Activated CD4-positive, alpha-beta T cell treated with anti-CD3 and anti-CD28 coated beads for 36 hours (primary cell): ENCODE measurements at regions not wholly inside any gene's neighbourhood (a gene's known extent, or its start where the extent isn't known, plus 50 kb on each side); places are given as distances from the start of the nearest gene placed in this dataset.
"Not testable (repeated sequence)": the region's sequence is repeated elsewhere in the genome, so short reads cannot be mapped to it uniquely, and the experiment has no call there.

Experiments used
- ATAC-seq: fragments of 200-7000 bp; cut with Tn5 transposase; one replicate; pipeline ENCODE4 v1.10.0; 2021; ENCODE audit warnings: mild to moderate bottlenecking, moderate library complexity
- CTCF ChIA-PET: fragments of 350-600 bp; sonication (Branson Sonifier 250); formaldehyde crosslinking; loops from one replicate; lab custom pipeline; 2021; ENCODE audit warnings: antibody characterized with exemption; lab: Charles Lee
- POLR2A ChIA-PET: fragments of 350-600 bp; sonication (Branson Sonifier 250); formaldehyde crosslinking; loops from one replicate; lab custom pipeline; 2021; ENCODE audit warnings: antibody characterized with exemption, inconsistent platforms; lab: Charles Lee
- DNase-seq: peaks from one replicate; pipeline ENCODE4 v3.0.0-alpha.2; 2020
- H3K27ac Mint-ChIP-seq: one replicate; pipeline ENCODE4 v1.8.0; 2021; ENCODE audit warnings: mixed read lengths
- H3K27me3 Mint-ChIP-seq: one replicate; pipeline ENCODE4 v1.8.0; 2021; ENCODE audit warnings: mixed read lengths
- H3K36me3 Mint-ChIP-seq: one replicate; pipeline ENCODE4 v1.8.0; 2021; ENCODE audit warnings: low read depth, mixed read lengths
- H3K4me1 Mint-ChIP-seq: one replicate; pipeline ENCODE4 v1.8.0; 2021; ENCODE audit warnings: mixed read lengths
- H3K4me3 Mint-ChIP-seq: one replicate; pipeline ENCODE4 v1.8.0; 2021; ENCODE audit warnings: mild to moderate bottlenecking, moderate library complexity, mixed read lengths
- H3K9me3 Mint-ChIP-seq: one replicate; pipeline ENCODE4 v1.8.0; 2021; ENCODE audit warnings: low read depth, mixed read lengths
- intact Hi-C, 2 experiments: fragments of 100-400 bp; cut with DNase I in 1 of 2; cut with micrococcal nuclease in 1 of 2; formaldehyde crosslinking; loops; one replicate each; pipeline versions ENCODE4 v1.14.2 to v1.15.1; 2022 to 2024; cut with DNase I, micrococcal nuclease

GRCh38 chr5:160494451-160494850 is 72.8 kb downstream of the PTTG1 start:
- Mint-ChIP-seq H3K27me3 (no peaks in the 10 kb centered on the region), H3K4me3 (no peak overlapping the region), H3K4me1 (peaks cover 31% of the 10 kb centered on the region), H3K9me3 (no peaks in the 10 kb centered on the region), H3K36me3 (peaks cover 8% of the 10 kb centered on the region), H3K27ac (peak overlapping the region; percentile 2)
- DNase-seq (no peak), ATAC-seq (no peak)
- CTCF ChIA-PET = interaction anchor here (0.7 to 1.9 kb wide), 4 partner anchors 12 to 55 kb away, joined by 4 to 10 read pairs (median 4); no protein-coding TSS in a partner anchor
- intact Hi-C loops = loop anchor here in 1 of 2 experiments (1.0 kb wide), 1 partner anchor 26 kb away; no protein-coding TSS in a partner anchor
- POLR2A ChIA-PET = no interaction called here

- POLR2A ChIA-PET = no interaction called here
- Mint-ChIP-seq H3K27me3 (no peaks in the 10 kb centered on the region), H3K27ac (peak overlapping the region; percentile 70), H3K4me3 (no peak overlapping the region), H3K36me3 (peaks cover 4% of the 10 kb centered on the region), H3K4me1 (peaks cover 31% of the 10 kb centered on the region), H3K9me3 (no peaks in the 10 kb centered on the region)
- ATAC-seq = peak; percentile 71
- intact Hi-C loops = no loop called here
- DNase-seq = peak; percentile 32
- CTCF ChIA-PET = no interaction called here
Measured at GRCh38 chr5:160496334-160496733, 74.7 kb downstream of the PTTG1 start.

GRCh38 chr5:160496784-160497183 is 75.1 kb downstream of the PTTG1 start:
- H3K4me3 Mint-ChIP-seq = no peak overlapping the region
- H3K9me3 Mint-ChIP-seq = no peaks in the 10 kb centered on the region
- ChIA-PET CTCF (no interaction called here), POLR2A (no interaction called here)
- peak; percentile 35 for DNase-seq
- intact Hi-C loops = no loop called here
- peak; percentile 76 for ATAC-seq
- peaks cover 4% of the 10 kb centered on the region for H3K36me3 Mint-ChIP-seq
- H3K27me3 Mint-ChIP-seq = no peaks in the 10 kb centered on the region
- peak overlapping the region; percentile 70 for H3K27ac Mint-ChIP-seq
- peaks cover 31% of the 10 kb centered on the region for H3K4me1 Mint-ChIP-seq

GRCh38 chr5:160497878-160498277 is 76.2 kb downstream of the PTTG1 start:
- H3K4me1 Mint-ChIP-seq = peaks cover 31% of the 10 kb centered on the region
- H3K4me3 Mint-ChIP-seq = no peak overlapping the region
- DNase-seq (no peak), ATAC-seq (no peak)
- CTCF ChIA-PET = interaction anchor here (0.6 to 2.7 kb wide), 5 partner anchors 9 to 307 kb away, joined by 3 to 17 read pairs (median 3); no protein-coding TSS in a partner anchor
- POLR2A ChIA-PET = no interaction called here
- H3K27ac Mint-ChIP-seq = no peak overlapping the region
- intact Hi-C loops = no loop called here
- H3K36me3 Mint-ChIP-seq = no peaks in the 10 kb centered on the region
- H3K9me3 Mint-ChIP-seq = no peaks in the 10 kb centered on the region
- no peaks in the 10 kb centered on the region for H3K27me3 Mint-ChIP-seq

GRCh38 chr5:160498441-160499043 is 76.9 kb downstream of the PTTG1 start:
- CTCF ChIA-PET = interaction anchor here (0.6 to 2.7 kb wide), 5 partner anchors 9 to 307 kb away, joined by 3 to 17 read pairs (median 3); no protein-coding TSS in a partner anchor
- H3K27me3 Mint-ChIP-seq, DNase-seq, H3K4me3 Mint-ChIP-seq, POLR2A ChIA-PET, H3K27ac Mint-ChIP-seq, H3K9me3 Mint-ChIP-seq, intact Hi-C loops, ATAC-seq, H3K36me3 Mint-ChIP-seq: not testable (repeated sequence)
- H3K4me1 Mint-ChIP-seq = peaks cover 30% of the 10 kb centered on the region

GRCh38 chr5:160500786-160501779 is 79.4 kb downstream of the PTTG1 start:
- Mint-ChIP-seq H3K4me3 (no peak overlapping the region), H3K27me3 (no peaks in the 10 kb centered on the region), H3K9me3 (no peaks in the 10 kb centered on the region), H3K27ac (no peak overlapping the region), H3K4me1 (peaks cover 18% of the 10 kb centered on the region), H3K36me3 (no peaks in the 10 kb centered on the region)
- intact Hi-C loops = loop anchor here in 1 of 2 experiments (10.0 kb wide), 1 partner anchor 1044 kb away; the partner anchor contains the start of gene GABRB2
- DNase-seq = no peak
- ChIA-PET CTCF (interaction anchor here (0.7 to 2.9 kb wide), 3 partner anchors 42 to 63 kb away, joined by 3 to 14 read pairs (median 3); no protein-coding TSS in a partner anchor), POLR2A (no interaction called here)
- no peak for ATAC-seq

- H3K27me3 Mint-ChIP-seq = no peaks in the 10 kb centered on the region
- no peak overlapping the region for H3K27ac Mint-ChIP-seq
- H3K36me3 Mint-ChIP-seq = no peaks in the 10 kb centered on the region
- POLR2A ChIA-PET = no interaction called here
- no peak for DNase-seq
- no peak for ATAC-seq
- CTCF ChIA-PET = interaction anchor here (4.0 kb wide), 1 partner anchor 66 kb away, joined by 100 read pairs; no protein-coding TSS in a partner anchor
- no peak overlapping the region for H3K4me3 Mint-ChIP-seq
- H3K4me1 Mint-ChIP-seq = peaks cover 40% of the 10 kb centered on the region
- intact Hi-C loops = loop anchor here in 1 of 2 experiments (5.0 to 10.0 kb wide), 2 partner anchors 342 to 1040 kb away; partner anchors contain the start of gene GABRB2
- no peaks in the 10 kb centered on the region for H3K9me3 Mint-ChIP-seq
Measured at GRCh38 chr5:160504906-160505305, 83.3 kb downstream of the PTTG1 start.

- intact Hi-C loops = loop anchor here (1.0 to 10.0 kb wide), 7 partner anchors 33 to 1038 kb away; partner anchors contain the start of gene GABRB2 (in 1 of the 2)
- H3K27me3 Mint-ChIP-seq = no peaks in the 10 kb centered on the region
- peaks cover 40% of the 10 kb centered on the region for H3K4me1 Mint-ChIP-seq
- H3K4me3 Mint-ChIP-seq = peak overlapping the region; percentile 63
- POLR2A ChIA-PET = interaction anchor here (1.0 to 2.5 kb wide), 5 partner anchors 36 to 67 kb away, joined by 3 to 18 read pairs (median 4); no protein-coding TSS in a partner anchor
- peak overlapping the region; percentile 95 for H3K27ac Mint-ChIP-seq
- peak; percentile 70 for ATAC-seq
- CTCF ChIA-PET = interaction anchor here (0.6 to 4.0 kb wide), 11 partner anchors 7 to 186 kb away, joined by 3 to 100 read pairs (median 4); no protein-coding TSS in a partner anchor
- no peaks in the 10 kb centered on the region for H3K36me3 Mint-ChIP-seq
- H3K9me3 Mint-ChIP-seq = no peaks in the 10 kb centered on the region
- DNase-seq = peak; percentile 84
Measured at GRCh38 chr5:160506006-160507004, 84.7 kb downstream of the PTTG1 start.

- peak; percentile 68 for DNase-seq
- intact Hi-C loops = loop anchor here (1.0 to 10.0 kb wide), 6 partner anchors 32 to 1038 kb away; partner anchors contain the start of gene GABRB2 (in 1 of the 2)
- H3K4me1 Mint-ChIP-seq = peaks cover 40% of the 10 kb centered on the region
Measured at GRCh38 chr5:160507221-160507721, 85.6 kb downstream of the PTTG1 start.

More at GRCh38 chr5:160507221-160507721, 85.6 kb downstream of the PTTG1 start:
- H3K27ac Mint-ChIP-seq = peak overlapping the region; percentile 95
- H3K36me3 Mint-ChIP-seq = no peaks in the 10 kb centered on the region
- H3K27me3 Mint-ChIP-seq = peaks cover 1% of the 10 kb centered on the region
- H3K9me3 Mint-ChIP-seq = no peaks in the 10 kb centered on the region
- CTCF ChIA-PET = interaction anchor here (0.7 to 4.0 kb wide), 18 partner anchors 8 to 397 kb away, joined by 3 to 100 read pairs (median 4); no protein-coding TSS in a partner anchor
- POLR2A ChIA-PET = interaction anchor here (0.5 to 2.5 kb wide), 6 partner anchors 24 to 88 kb away, joined by 3 to 18 read pairs (median 5); partner anchors contain the start of genes PTTG1 and SLU7
- ATAC-seq = peak; percentile 83
- H3K4me3 Mint-ChIP-seq = peak overlapping the region; percentile 63
